GM12874 (cell line): ENCODE measurements at regions not wholly inside any gene's neighbourhood (a gene's known extent, or its start where the extent isn't known, plus 50 kb on each side); places are given as distances from the start of the nearest gene placed in this dataset.

Experiments
- TF ChIP-seq, protein P1 (sequence below): IDR thresholded peaks from 2 replicates; pipeline ENCODE4 v1.5.1; 2011; ENCODE audit warnings: low read depth, mild to moderate bottlenecking, control low read depth, low read length, moderate library complexity; ENCODE audit not compliant: insufficient read depth

- TF ChIP-seq, protein P1, sequence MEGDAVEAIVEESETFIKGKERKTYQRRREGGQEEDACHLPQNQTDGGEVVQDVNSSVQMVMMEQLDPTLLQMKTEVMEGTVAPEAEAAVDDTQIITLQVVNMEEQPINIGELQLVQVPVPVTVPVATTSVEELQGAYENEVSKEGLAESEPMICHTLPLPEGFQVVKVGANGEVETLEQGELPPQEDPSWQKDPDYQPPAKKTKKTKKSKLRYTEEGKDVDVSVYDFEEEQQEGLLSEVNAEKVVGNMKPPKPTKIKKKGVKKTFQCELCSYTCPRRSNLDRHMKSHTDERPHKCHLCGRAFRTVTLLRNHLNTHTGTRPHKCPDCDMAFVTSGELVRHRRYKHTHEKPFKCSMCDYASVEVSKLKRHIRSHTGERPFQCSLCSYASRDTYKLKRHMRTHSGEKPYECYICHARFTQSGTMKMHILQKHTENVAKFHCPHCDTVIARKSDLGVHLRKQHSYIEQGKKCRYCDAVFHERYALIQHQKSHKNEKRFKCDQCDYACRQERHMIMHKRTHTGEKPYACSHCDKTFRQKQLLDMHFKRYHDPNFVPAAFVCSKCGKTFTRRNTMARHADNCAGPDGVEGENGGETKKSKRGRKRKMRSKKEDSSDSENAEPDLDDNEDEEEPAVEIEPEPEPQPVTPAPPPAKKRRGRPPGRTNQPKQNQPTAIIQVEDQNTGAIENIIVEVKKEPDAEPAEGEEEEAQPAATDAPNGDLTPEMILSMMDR, result no peak
These were observed 266.3 kb upstream of the NSMCE3 start for GRCh38 chr15:29535952-29536351.

DNA sequence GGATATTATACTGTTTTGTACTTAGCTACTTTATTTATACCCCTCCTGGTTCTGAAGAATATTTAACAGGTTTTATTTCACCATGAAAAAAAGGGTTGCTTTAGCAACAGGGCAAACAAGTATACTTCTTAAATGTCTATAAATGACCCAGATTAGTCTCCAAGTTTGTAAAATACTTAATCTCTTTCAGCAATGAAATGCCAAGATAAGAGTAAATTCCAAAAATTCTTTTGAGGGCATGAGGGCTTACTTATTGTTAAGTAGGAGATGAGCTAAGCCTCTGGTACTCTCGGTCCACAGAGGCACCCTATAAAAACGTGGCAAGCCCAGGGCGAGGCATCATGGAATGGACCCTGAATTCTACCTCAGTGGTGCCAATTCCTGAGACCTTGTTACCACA, 264.8 kb upstream of the NSMCE3 start:
- TF ChIP-seq, protein P1, result no peak

DNA sequence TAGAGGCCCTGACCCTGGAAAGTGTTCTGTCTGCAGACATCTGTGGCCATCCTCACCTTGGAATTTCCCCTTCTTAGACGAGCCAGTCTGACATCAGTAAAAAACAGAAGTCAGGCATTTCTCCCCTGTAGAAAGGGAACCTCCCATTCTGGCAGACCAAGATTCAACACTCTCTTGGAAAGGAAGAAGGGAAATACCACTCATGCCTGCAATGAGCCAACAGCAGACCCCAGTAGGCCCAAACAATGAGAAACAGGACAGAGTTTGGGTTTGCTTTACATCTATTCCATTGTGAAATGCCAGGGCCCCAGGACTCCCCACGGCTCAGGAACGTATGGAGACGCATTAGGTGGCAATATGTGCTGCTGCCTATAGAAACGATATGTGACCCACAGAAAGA, 264.0 kb upstream of the NSMCE3 start:
- TF ChIP-seq, protein P1, result no peak

DNA sequence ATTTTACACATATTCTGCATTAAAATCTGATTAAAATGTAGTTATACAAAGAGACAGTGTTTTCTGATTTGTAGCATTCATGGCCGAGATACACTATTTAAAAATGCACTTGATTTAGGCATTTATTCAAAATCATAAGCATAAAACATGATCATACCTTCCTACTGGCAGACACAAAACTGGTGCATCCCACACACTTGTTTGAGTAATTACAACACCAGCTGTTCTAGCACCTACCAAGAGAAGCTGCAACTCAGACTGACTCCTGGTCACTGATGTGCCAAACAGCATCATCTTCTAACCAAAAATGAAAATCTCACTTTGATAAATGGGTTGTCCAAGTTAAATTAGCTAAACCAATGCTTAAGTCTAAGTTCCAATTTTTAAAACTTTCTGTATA, 262.7 kb upstream of the NSMCE3 start:
- TF ChIP-seq, protein P1, result no peak

DNA sequence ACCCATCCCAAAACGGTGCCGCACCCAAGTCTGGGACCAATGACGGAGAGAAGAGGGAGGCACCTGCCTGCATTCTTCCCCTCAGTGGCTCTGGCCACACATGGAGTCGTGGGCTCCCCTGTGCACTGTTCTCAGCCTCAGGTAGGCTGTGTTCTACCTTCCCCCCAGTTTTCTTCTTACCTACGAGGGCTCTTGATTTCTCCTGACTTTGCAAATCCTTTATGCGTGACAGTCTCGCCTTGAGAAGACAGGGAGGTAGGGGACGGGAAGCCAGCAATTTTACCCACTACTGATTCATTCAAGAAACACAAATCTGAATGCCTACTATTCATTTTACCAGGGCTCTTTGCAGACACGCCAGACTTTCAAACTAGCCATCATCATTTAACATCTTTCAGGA, 261.3 kb upstream of the NSMCE3 start:
- TF ChIP-seq, protein P1, result no peak

- TF ChIP-seq, protein P1, result no peak
These were observed 259.4 kb upstream of the NSMCE3 start for GRCh38 chr15:29529043-29529442.

DNA sequence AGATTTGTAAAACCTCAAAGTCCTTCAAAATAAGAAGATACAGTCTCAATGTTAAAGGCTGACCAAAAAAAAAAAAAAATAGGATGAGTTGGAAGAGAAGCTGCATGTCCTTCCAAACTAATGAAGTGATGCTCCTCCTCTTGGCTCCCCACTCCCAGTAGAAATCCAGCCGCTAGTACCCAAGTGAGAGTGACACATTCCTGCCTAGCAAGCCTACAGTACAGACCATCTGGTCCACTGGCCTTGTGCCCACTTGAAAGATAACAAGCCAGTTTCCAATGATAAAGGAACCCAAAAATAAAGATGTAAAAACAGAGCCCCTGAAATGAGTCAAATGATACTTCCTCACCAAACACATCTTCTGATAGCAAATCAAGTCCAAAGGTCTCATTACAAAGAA, 258.7 kb upstream of the NSMCE3 start:
- TF ChIP-seq, protein P1, result no peak

- TF ChIP-seq, protein P1, result no peak
These were observed 257.2 kb upstream of the NSMCE3 start for GRCh38 chr15:29526802-29527201.
